ENCODE measurements at regions not wholly inside any gene's neighbourhood (a gene's known extent, or its start where the extent isn't known, plus 50 kb on each side); places are given as distances from the start of the nearest gene placed in this dataset.

GRCh38 chr17:21540502-21540901, 151.8 kb upstream of the KCNJ18 start:
- TF ChIP-seq POLR2AphosphoS5 (IDR thresholded peaks at IDR 0.05) = no peak
- no peak for TF ChIP-seq POLR2A (IDR thresholded peaks at IDR 0.05)
- TF ChIP-seq EP300 (IDR thresholded peaks at IDR 0.05) = no peak
- no peak for TF ChIP-seq CTCF (IDR thresholded peaks at IDR 0.05)
- WGBS = 89% methylated on average over 5 of the region's 5 CpGs

GRCh38 chr17:21542070-21542469, 150.3 kb upstream of the KCNJ18 start:
- H3K4me1 ChIP-seq = no peaks in the 10 kb centered on the region
- 49% methylated on average over 2 of the region's 2 CpGs for WGBS
- no peak overlapping the region for H3K27ac ChIP-seq
- no peaks in the 10 kb centered on the region for H3K36me3 ChIP-seq
- H3K4me3 ChIP-seq = no peak overlapping the region
- no peak for DNase-seq (ENCODE audit: low spot score in 2 of 2)
- no peaks in the 10 kb centered on the region for H3K27me3 ChIP-seq
- H3K9me3 ChIP-seq = peaks cover 7% of the 10 kb centered on the region
- TF ChIP-seq CTCF (IDR thresholded peaks at IDR 0.05) (no peak), POLR2AphosphoS5 (IDR thresholded peaks at IDR 0.05) (no peak), POLR2A (IDR thresholded peaks at IDR 0.05) (no peak), EP300 (IDR thresholded peaks at IDR 0.05) (no peak)

More at GRCh38 chr17:21540502-21540901, 151.8 kb upstream of the KCNJ18 start:
- H3K4me3 ChIP-seq = no peak overlapping the region
- H3K9me3 ChIP-seq = peaks cover 8% of the 10 kb centered on the region
- H3K4me1 ChIP-seq = no peaks in the 10 kb centered on the region
- H3K36me3 ChIP-seq = no peaks in the 10 kb centered on the region
- H3K27me3 ChIP-seq = no peaks in the 10 kb centered on the region
- H3K27ac ChIP-seq = no peak overlapping the region
- DNase-seq (ENCODE audit: low spot score in 2 of 2) = no peak

- DNase-seq (ENCODE audit: low spot score in 2 of 2) = no peak
- H3K36me3 ChIP-seq = no peaks in the 10 kb centered on the region
- no peak for TF ChIP-seq CTCF (IDR thresholded peaks at IDR 0.05)
- TF ChIP-seq EP300 (IDR thresholded peaks at IDR 0.05) = no peak
- no peak for TF ChIP-seq POLR2A (IDR thresholded peaks at IDR 0.05)
- no peak overlapping the region for H3K27ac ChIP-seq
- H3K4me1 ChIP-seq = no peaks in the 10 kb centered on the region
- no peaks in the 10 kb centered on the region for H3K27me3 ChIP-seq
- H3K9me3 ChIP-seq = peaks cover 4% of the 10 kb centered on the region
- no peak overlapping the region for H3K4me3 ChIP-seq
- WGBS = 82% methylated on average over 4 of the region's 4 CpGs
Observed at GRCh38 chr17:21542991-21543390, 149.3 kb upstream of the KCNJ18 start.

GRCh38 chr17:21545064-21545463, 147.3 kb upstream of the KCNJ18 start:
- no peak overlapping the region for H3K27ac ChIP-seq
- peaks cover 10% of the 10 kb centered on the region for H3K4me1 ChIP-seq
- TF ChIP-seq POLR2AphosphoS5 (IDR thresholded peaks at IDR 0.05) (no peak), EP300 (IDR thresholded peaks at IDR 0.05) (no peak), CTCF (IDR thresholded peaks at IDR 0.05) (no peak), POLR2A (IDR thresholded peaks at IDR 0.05) (no peak)
- H3K36me3 ChIP-seq = no peaks in the 10 kb centered on the region
- no peaks in the 10 kb centered on the region for H3K9me3 ChIP-seq
- no peaks in the 10 kb centered on the region for H3K27me3 ChIP-seq
- WGBS = 73% methylated on average over 3 of the region's 3 CpGs
- no peak overlapping the region for H3K4me3 ChIP-seq
- no peak for DNase-seq (ENCODE audit: low spot score in 2 of 2)

GRCh38 chr17:21548236-21548635, 144.1 kb upstream of the KCNJ18 start:
- H3K27ac ChIP-seq = no peak overlapping the region
- peaks cover 27% of the 10 kb centered on the region for H3K4me1 ChIP-seq
- TF ChIP-seq CTCF (IDR thresholded peaks at IDR 0.05) (no peak), EP300 (IDR thresholded peaks at IDR 0.05) (no peak), POLR2A (IDR thresholded peaks at IDR 0.05) (no peak), POLR2AphosphoS5 (IDR thresholded peaks at IDR 0.05) (no peak)
- H3K27me3 ChIP-seq = no peaks in the 10 kb centered on the region
- WGBS = 77% methylated on average over 3 of the region's 3 CpGs
- DNase-seq (ENCODE audit: low spot score in 2 of 2) = no peak
- H3K36me3 ChIP-seq = no peaks in the 10 kb centered on the region
- H3K4me3 ChIP-seq = no peak overlapping the region
- H3K9me3 ChIP-seq = no peaks in the 10 kb centered on the region
